ES-I3 (cell line): ENCODE measurements at regions not wholly inside any gene's neighbourhood (a gene's known extent, or its start where the extent isn't known, plus 50 kb on each side); places are given as distances from the start of the nearest gene placed in this dataset.

ENCODE experiments used
- H3K36me3 ChIP-seq: 2 replicates; pipeline ENCODE4 v1.6.1; 2013; ENCODE audit warnings: mild to moderate bottlenecking, low read length, control low read depth, moderate library complexity; ENCODE audit not compliant: insufficient read depth
- H3K4me1 ChIP-seq: 2 replicates; pipeline ENCODE4 v1.6.1; 2013; ENCODE audit warnings: mild to moderate bottlenecking, control low read depth, low read length; ENCODE audit not compliant: insufficient read depth
- H3K9ac ChIP-seq: 2 replicates; pipeline ENCODE4 v1.6.1; 2013; ENCODE audit warnings: low read depth, mild to moderate bottlenecking, low read length, moderate library complexity
- H3K9me3 ChIP-seq: 2 replicates; pipeline ENCODE4 v1.6.1; 2013; ENCODE audit warnings: mild to moderate bottlenecking, low read length, moderate library complexity; ENCODE audit not compliant: control insufficient read depth, insufficient read depth

GRCh38 chr17:14664511-14664910 is 363.6 kb downstream of the HS3ST3B1 start:
- no peaks in the 10 kb centered on the region for H3K4me1 ChIP-seq
- H3K36me3 ChIP-seq = no peaks in the 10 kb centered on the region
- H3K9me3 ChIP-seq = no peaks in the 10 kb centered on the region

GRCh38 chr17:14641117-14641516 is 340.2 kb downstream of the HS3ST3B1 start:
- H3K9ac ChIP-seq = no peak overlapping the region
- no peaks in the 10 kb centered on the region for H3K4me1 ChIP-seq
- H3K36me3 ChIP-seq = no peaks in the 10 kb centered on the region
- H3K9me3 ChIP-seq = no peaks in the 10 kb centered on the region

More at GRCh38 chr17:14664511-14664910, 363.6 kb downstream of the HS3ST3B1 start:
- no peak overlapping the region for H3K9ac ChIP-seq

GRCh38 chr17:14637260-14637659 is 336.4 kb downstream of the HS3ST3B1 start:
- Histone ChIP-seq H3K36me3 (no peaks in the 10 kb centered on the region), H3K9ac (no peak overlapping the region), H3K4me1 (no peaks in the 10 kb centered on the region), H3K9me3 (no peaks in the 10 kb centered on the region)

GRCh38 chr17:14630621-14631020 is 329.7 kb downstream of the HS3ST3B1 start:
- no peaks in the 10 kb centered on the region for H3K4me1 ChIP-seq
- H3K9me3 ChIP-seq = no peaks in the 10 kb centered on the region
- no peak overlapping the region for H3K9ac ChIP-seq
- H3K36me3 ChIP-seq = no peaks in the 10 kb centered on the region

- H3K4me1 ChIP-seq = no peaks in the 10 kb centered on the region
- no peak overlapping the region for H3K9ac ChIP-seq
- H3K36me3 ChIP-seq = no peaks in the 10 kb centered on the region
- H3K9me3 ChIP-seq = no peaks in the 10 kb centered on the region
Observed at GRCh38 chr17:14630046-14630445, 329.2 kb downstream of the HS3ST3B1 start.

GRCh38 chr17:14622615-14623101 is 321.8 kb downstream of the HS3ST3B1 start:
- Histone ChIP-seq H3K9me3 (no peaks in the 10 kb centered on the region), H3K9ac (no peak overlapping the region), H3K4me1 (no peaks in the 10 kb centered on the region), H3K36me3 (no peaks in the 10 kb centered on the region)

- Histone ChIP-seq H3K9me3 (no peaks in the 10 kb centered on the region), H3K9ac (no peak overlapping the region), H3K36me3 (no peaks in the 10 kb centered on the region), H3K4me1 (no peaks in the 10 kb centered on the region)
Observed at GRCh38 chr17:14621826-14622614, 321.1 kb downstream of the HS3ST3B1 start.

- H3K9me3 ChIP-seq = no peaks in the 10 kb centered on the region
- H3K9ac ChIP-seq = no peak overlapping the region
- no peaks in the 10 kb centered on the region for H3K4me1 ChIP-seq
- H3K36me3 ChIP-seq = no peaks in the 10 kb centered on the region
Observed at GRCh38 chr17:14619821-14620220, 318.9 kb downstream of the HS3ST3B1 start.

GRCh38 chr17:14616528-14616927 is 315.6 kb downstream of the HS3ST3B1 start:
- Histone ChIP-seq H3K4me1 (no peaks in the 10 kb centered on the region), H3K9ac (no peak overlapping the region), H3K36me3 (no peaks in the 10 kb centered on the region), H3K9me3 (no peaks in the 10 kb centered on the region)

- Histone ChIP-seq H3K4me1 (no peaks in the 10 kb centered on the region), H3K9ac (no peak overlapping the region), H3K36me3 (no peaks in the 10 kb centered on the region), H3K9me3 (no peaks in the 10 kb centered on the region)
Observed at GRCh38 chr17:14605267-14605599, 304.4 kb downstream of the HS3ST3B1 start.

GRCh38 chr17:14604591-14605266 is 303.8 kb downstream of the HS3ST3B1 start:
- Histone ChIP-seq H3K36me3 (no peaks in the 10 kb centered on the region), H3K9me3 (no peaks in the 10 kb centered on the region), H3K9ac (no peak overlapping the region), H3K4me1 (no peaks in the 10 kb centered on the region)

- no peaks in the 10 kb centered on the region for H3K4me1 ChIP-seq
- H3K9me3 ChIP-seq = no peaks in the 10 kb centered on the region
- no peak overlapping the region for H3K9ac ChIP-seq
- no peaks in the 10 kb centered on the region for H3K36me3 ChIP-seq
Observed at GRCh38 chr17:14596224-14596623, 295.3 kb downstream of the HS3ST3B1 start.

- H3K9me3 ChIP-seq = no peaks in the 10 kb centered on the region
- H3K4me1 ChIP-seq = no peaks in the 10 kb centered on the region
- H3K36me3 ChIP-seq = no peaks in the 10 kb centered on the region
- H3K9ac ChIP-seq = no peak overlapping the region
Observed at GRCh38 chr17:14595656-14596055, 294.8 kb downstream of the HS3ST3B1 start.

- H3K36me3 ChIP-seq = no peaks in the 10 kb centered on the region
- no peak overlapping the region for H3K9ac ChIP-seq
- H3K4me1 ChIP-seq = no peaks in the 10 kb centered on the region
Observed at GRCh38 chr17:14594690-14595089, 293.8 kb downstream of the HS3ST3B1 start.

GRCh38 chr17:14593956-14594355 is 293.1 kb downstream of the HS3ST3B1 start:
- Histone ChIP-seq H3K9me3 (no peaks in the 10 kb centered on the region), H3K36me3 (no peaks in the 10 kb centered on the region), H3K4me1 (no peaks in the 10 kb centered on the region), H3K9ac (no peak overlapping the region)

More at GRCh38 chr17:14594690-14595089, 293.8 kb downstream of the HS3ST3B1 start:
- no peaks in the 10 kb centered on the region for H3K9me3 ChIP-seq
